Caco-2 (cell line): ENCODE measurements at regions not wholly inside any gene's neighbourhood (a gene's known extent, or its start where the extent isn't known, plus 50 kb on each side); places are given as distances from the start of the nearest gene placed in this dataset.

Experiments
- BruUV-seq: library from RNA; stranded (reverse); fragments of 400-500 nt; replicated peaks from 2 replicates; lab custom pipeline; 2021; lab: Mats Ljungman, UMichigan
- CTCF ChIA-PET: fragments of 300-600 bp; sonication (Branson Sonifier 250); formaldehyde crosslinking; loops from one replicate; lab custom pipeline; 2022; ENCODE audit warnings: antibody characterized with exemption; lab: Charles Lee
- POLR2A ChIA-PET: fragments of 300-600 bp; sonication (Branson Sonifier 250); formaldehyde crosslinking; loops from one replicate; lab custom pipeline; 2022; ENCODE audit warnings: antibody characterized with exemption; lab: Charles Lee
- DNase-seq, 2 experiments: peaks; one replicate each; pipeline versions ENCODE4 v3.0.0 to v3.0.0-alpha.2; 2020 to 2022
- H3K27me3 ChIP-seq: replicated peaks from 2 replicates; pipeline ENCODE4 v1.6.0; 2011; ENCODE audit warnings: low read length; ENCODE audit not compliant: control insufficient read depth, insufficient read depth
- H3K36me3 ChIP-seq: 2 replicates; pipeline ENCODE4 v1.5.1; 2011; ENCODE audit warnings: low read length; ENCODE audit not compliant: control insufficient read depth, insufficient read depth
- H3K4me1 ChIP-seq: fragments of 250-450 bp; sonication (Bioruptor Pico); 2 replicates; pipeline ENCODE4 v1.5.1; 2020; ENCODE audit warnings: mild to moderate bottlenecking
- H3K4me3 ChIP-seq: 2 replicates; pipeline ENCODE4 v1.5.1; 2011; ENCODE audit warnings: low read depth, mild to moderate bottlenecking, control low read depth, low read length
- H3K9me3 ChIP-seq: fragments of 250-450 bp; sonication (Bioruptor Pico); 2 replicates; pipeline ENCODE4 v1.5.1; 2020; ENCODE audit warnings: mild to moderate bottlenecking, moderate library complexity
- H3K27ac Mint-ChIP-seq: one replicate; pipeline ENCODE4 v1.8.0; 2022; ENCODE audit warnings: mixed read lengths; ENCODE audit not compliant: unreplicated experiment
- H3K27me3 Mint-ChIP-seq: one replicate; pipeline ENCODE4 v1.8.0; 2022; ENCODE audit warnings: mixed read lengths; ENCODE audit not compliant: insufficient read depth, unreplicated experiment
- H3K36me3 Mint-ChIP-seq: one replicate; pipeline ENCODE4 v1.8.0; 2022; ENCODE audit warnings: mild to moderate bottlenecking, mixed read lengths; ENCODE audit not compliant: insufficient read depth, unreplicated experiment
- H3K4me1 Mint-ChIP-seq: one replicate; pipeline ENCODE4 v1.8.0; 2022; ENCODE audit warnings: low read depth, mixed read lengths; ENCODE audit not compliant: unreplicated experiment
- H3K4me3 Mint-ChIP-seq: one replicate; pipeline ENCODE4 v1.8.0; 2022; ENCODE audit warnings: mild to moderate bottlenecking, moderate library complexity, mixed read lengths; ENCODE audit not compliant: unreplicated experiment
- H3K9me3 Mint-ChIP-seq: one replicate; pipeline ENCODE4 v1.8.0; 2022; ENCODE audit warnings: mixed read lengths; ENCODE audit not compliant: unreplicated experiment
- CTCF ChIP-seq, 2 experiments: fragments of 200-600 bp in 1 of 2; IDR thresholded peaks; 1 replicate in 1 of 2; 2 replicates in 1 of 2; pipeline versions ENCODE4 v1.5.1 to v1.8.0; 2011 to 2022; ENCODE audit warnings: antibody characterized with exemption in 1 of 2, control low read depth in 1 of 2, inconsistent platforms in 1 of 2, low read depth in 1 of 2, low read length in 1 of 2, mild to moderate bottlenecking in 1 of 2, moderate library complexity in 1 of 2; ENCODE audit not compliant: insufficient read depth in 1 of 2, severe bottlenecking in 1 of 2, unreplicated experiment in 1 of 2
- intact Hi-C: fragments of 100-400 bp; cut with micrococcal nuclease; formaldehyde crosslinking; loops from one replicate; pipeline ENCODE4 v1.10.0; 2022; ENCODE audit not compliant: unreplicated experiment

GRCh38 chr11:45751430-45751829 lies 53.5 kb upstream of the SLC35C1 start:
- Mint-ChIP-seq H3K36me3 (no peaks in the 10 kb centered on the region), H3K27me3 (peaks cover 27% of the 10 kb centered on the region), H3K9me3 (no peaks in the 10 kb centered on the region), H3K4me3 (no peak overlapping the region), H3K4me1 (no peaks in the 10 kb centered on the region), H3K27ac (no peak overlapping the region)
- Histone ChIP-seq H3K4me1 (peaks cover 4% of the 10 kb centered on the region), H3K9me3 (no peaks in the 10 kb centered on the region), H3K27me3 (no peaks in the 10 kb centered on the region), H3K4me3 (no peak overlapping the region), H3K36me3 (no peaks in the 10 kb centered on the region)
- intact Hi-C loops: no loop called here
- no peak for TF ChIP-seq CTCF (IDR thresholded peaks at IDR 0.05; ENCODE audit: insufficient read depth in 1 of 2, low read depth in 1 of 2, low read length in 1 of 2, severe bottlenecking in 1 of 2, unreplicated experiment in 1 of 2)
- DNase-seq: no peak
- ChIA-PET POLR2A (no interaction called here), CTCF (no interaction called here)
- BruUV-seq: no TSS peak

- Mint-ChIP-seq H3K9me3 (no peaks in the 10 kb centered on the region), H3K4me3 (no peak overlapping the region), H3K27me3 (peaks cover 27% of the 10 kb centered on the region), H3K27ac (no peak overlapping the region), H3K36me3 (no peaks in the 10 kb centered on the region), H3K4me1 (no peaks in the 10 kb centered on the region)
- DNase-seq: no peak
- ChIA-PET POLR2A (no interaction called here), CTCF (no interaction called here)
- TF ChIP-seq CTCF (IDR thresholded peaks at IDR 0.05; ENCODE audit: insufficient read depth in 1 of 2, low read depth in 1 of 2, low read length in 1 of 2, severe bottlenecking in 1 of 2, unreplicated experiment in 1 of 2): no peak
- Histone ChIP-seq H3K36me3 (no peaks in the 10 kb centered on the region), H3K4me3 (no peak overlapping the region), H3K9me3 (no peaks in the 10 kb centered on the region), H3K27me3 (no peaks in the 10 kb centered on the region), H3K4me1 (no peaks in the 10 kb centered on the region; the same call in none of the 2 replicates)
- intact Hi-C loops: no loop called here
- no TSS peak for BruUV-seq
These were observed 54.5 kb upstream of the SLC35C1 start for GRCh38 chr11:45750439-45750838.

GRCh38 chr11:45748801-45749200 lies 56.1 kb upstream of the SLC35C1 start:
- Histone ChIP-seq H3K4me1 (no peaks in the 10 kb centered on the region), H3K4me3 (no peak overlapping the region), H3K27me3 (no peaks in the 10 kb centered on the region), H3K9me3 (no peaks in the 10 kb centered on the region), H3K36me3 (no peaks in the 10 kb centered on the region)
- DNase-seq: no peak
- Mint-ChIP-seq H3K36me3 (no peaks in the 10 kb centered on the region), H3K4me1 (no peaks in the 10 kb centered on the region), H3K27ac (no peak overlapping the region), H3K4me3 (no peak overlapping the region), H3K27me3 (peaks cover 36% of the 10 kb centered on the region), H3K9me3 (no peaks in the 10 kb centered on the region)
- TF ChIP-seq CTCF (IDR thresholded peaks at IDR 0.05; ENCODE audit: insufficient read depth in 1 of 2, low read depth in 1 of 2, low read length in 1 of 2, severe bottlenecking in 1 of 2, unreplicated experiment in 1 of 2): no peak
- CTCF ChIA-PET: no interaction called here
- no TSS peak for BruUV-seq
- intact Hi-C loops: no loop called here
- POLR2A ChIA-PET: no interaction called here
